HUES6 (cell line): ENCODE measurements at regions not wholly inside any gene's neighbourhood (a gene's known extent, or its start where the extent isn't known, plus 50 kb on each side); places are given as distances from the start of the nearest gene placed in this dataset.
A peak's percentile ranks its signal among the peaks of the same experiment; 100 is the strongest.

Experiments used
- H3K27ac ChIP-seq: 2 replicates; pipeline ENCODE4 v1.7.0; 2013; ENCODE audit warnings: low read depth, mild to moderate bottlenecking, low read length, inconsistent platforms
- H3K27me3 ChIP-seq: 2 replicates; pipeline ENCODE4 v1.6.1; 2013; ENCODE audit warnings: low read length; ENCODE audit not compliant: control insufficient read depth, insufficient read depth
- H3K36me3 ChIP-seq: 2 replicates; pipeline ENCODE4 v1.6.1; 2013; ENCODE audit warnings: low read length; ENCODE audit not compliant: control insufficient read depth, insufficient read depth
- H3K4me1 ChIP-seq: 2 replicates; pipeline ENCODE4 v1.6.1; 2013; ENCODE audit warnings: low read length; ENCODE audit not compliant: control insufficient read depth, insufficient read depth
- H3K4me3 ChIP-seq: 2 replicates; pipeline ENCODE4 v1.5.1; 2013; ENCODE audit warnings: low read depth, low read length
- H3K9ac ChIP-seq: one replicate; pipeline ENCODE4 v1.6.1; 2013; ENCODE audit warnings: mild to moderate bottlenecking, low read length
- H3K9me3 ChIP-seq: 2 replicates; pipeline ENCODE4 v1.6.1; 2013; ENCODE audit warnings: low read depth, low read length; ENCODE audit not compliant: control insufficient read depth, insufficient read depth

DNA sequence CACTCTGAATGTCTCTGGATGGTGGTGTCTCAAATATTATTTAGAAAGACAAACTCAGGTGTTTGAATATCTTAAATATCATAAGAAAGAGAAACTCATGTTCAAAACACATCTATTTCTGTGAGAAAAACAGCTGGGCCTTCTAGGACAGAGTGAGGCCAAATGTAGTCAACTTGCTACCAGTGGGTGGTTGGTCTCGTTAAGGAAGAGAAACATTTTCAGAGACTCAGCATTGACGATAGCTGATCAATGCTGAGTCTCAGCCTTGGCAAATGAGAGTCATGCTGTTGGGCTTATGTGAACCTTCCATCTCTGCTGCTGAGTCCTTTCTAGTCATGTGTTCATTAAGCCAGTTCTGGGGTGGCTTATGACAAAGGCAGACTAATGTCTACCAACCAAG lies 418.0 kb downstream of the CETN3 start:
- no peak overlapping the region for H3K4me3 ChIP-seq
- H3K27ac ChIP-seq, result no peak overlapping the region
- no peak overlapping the region for H3K9ac ChIP-seq
- no peaks in the 10 kb centered on the region; the same call in 1 of the 2 replicates for H3K9me3 ChIP-seq
- H3K4me1 ChIP-seq, result peaks cover 23% of the 10 kb centered on the region
- no peaks in the 10 kb centered on the region for H3K36me3 ChIP-seq
- no peaks in the 10 kb centered on the region for H3K27me3 ChIP-seq

DNA sequence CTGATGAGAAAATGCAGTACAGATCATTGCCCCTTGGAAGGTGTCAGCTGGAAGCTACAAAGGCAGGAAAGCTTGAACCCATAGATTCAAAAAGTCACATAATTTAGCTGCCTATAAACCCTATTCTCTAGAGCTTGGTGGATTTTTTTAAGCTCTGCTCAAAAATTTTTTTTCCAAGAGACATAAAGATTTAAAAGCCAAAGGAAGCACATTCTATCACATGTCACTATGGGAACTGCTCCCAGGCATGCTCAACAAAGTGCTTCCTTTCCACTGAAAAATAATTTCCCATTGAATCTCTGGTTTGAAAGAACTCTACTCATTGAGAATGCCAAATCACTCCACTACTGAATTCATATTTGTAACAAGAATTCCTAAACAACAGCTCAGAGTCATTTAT lies 419.8 kb downstream of the CETN3 start:
- H3K27ac ChIP-seq, result no peak overlapping the region
- H3K4me1 ChIP-seq, result peaks cover 23% of the 10 kb centered on the region
- H3K27me3 ChIP-seq, result no peaks in the 10 kb centered on the region
- no peaks in the 10 kb centered on the region for H3K36me3 ChIP-seq
- no peak overlapping the region for H3K4me3 ChIP-seq
- peaks cover 2% of the 10 kb centered on the region; the same call in 1 of the 2 replicates for H3K9me3 ChIP-seq
- H3K9ac ChIP-seq, result no peak overlapping the region

DNA sequence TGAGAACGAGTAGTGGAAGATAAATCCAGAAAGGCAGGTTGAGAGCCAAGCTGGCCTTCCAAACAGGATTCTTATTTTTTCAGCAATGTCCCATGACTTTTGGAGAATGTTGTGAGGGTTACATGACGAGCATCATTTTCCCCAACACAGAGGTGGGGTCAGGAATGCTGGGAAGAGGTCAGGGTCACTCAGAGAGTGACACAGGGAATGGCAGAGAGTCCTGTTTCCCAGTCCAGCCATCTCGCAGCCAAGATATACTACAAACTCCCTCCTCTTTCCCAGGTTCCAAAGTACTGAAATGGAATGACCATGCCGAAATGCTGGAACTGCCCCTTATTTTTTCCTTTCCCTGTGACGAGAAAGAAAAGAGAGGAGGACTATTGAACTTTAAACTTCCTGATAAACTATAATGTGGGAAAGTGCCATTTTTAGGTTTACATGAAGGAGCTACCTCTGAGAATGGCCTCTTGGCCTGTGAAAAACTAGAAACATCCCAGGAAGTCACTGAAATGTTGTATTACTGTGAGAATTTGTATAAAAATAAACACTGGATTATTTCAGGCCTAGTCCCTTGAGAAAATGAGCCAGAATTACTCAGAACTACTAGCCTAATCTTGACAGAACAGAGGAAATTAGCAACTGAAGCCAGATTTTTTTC lies 420.4 kb downstream of the CETN3 start:
- no peaks in the 10 kb centered on the region for H3K27me3 ChIP-seq
- no peak overlapping the region for H3K9ac ChIP-seq
- no peaks in the 10 kb centered on the region for H3K36me3 ChIP-seq
- peak overlapping the region; percentile 22; the same call in 1 of the 2 replicates for H3K27ac ChIP-seq
- H3K9me3 ChIP-seq, result peaks cover 5% of the 10 kb centered on the region; the same call in 1 of the 2 replicates
- peaks cover 23% of the 10 kb centered on the region for H3K4me1 ChIP-seq
- no peak overlapping the region for H3K4me3 ChIP-seq

GRCh38 chr5:89988129-89988810 lies 421.3 kb downstream of the CETN3 start:
- no peaks in the 10 kb centered on the region for H3K27me3 ChIP-seq
- peak overlapping the region; percentile 22; the same call in 1 of the 2 replicates for H3K27ac ChIP-seq
- H3K36me3 ChIP-seq, result no peaks in the 10 kb centered on the region
- H3K9me3 ChIP-seq, result peaks cover 5% of the 10 kb centered on the region; the same call in 1 of the 2 replicates
- H3K4me1 ChIP-seq, result peaks cover 26% of the 10 kb centered on the region
- no peak overlapping the region for H3K9ac ChIP-seq
- no peak overlapping the region for H3K4me3 ChIP-seq

DNA sequence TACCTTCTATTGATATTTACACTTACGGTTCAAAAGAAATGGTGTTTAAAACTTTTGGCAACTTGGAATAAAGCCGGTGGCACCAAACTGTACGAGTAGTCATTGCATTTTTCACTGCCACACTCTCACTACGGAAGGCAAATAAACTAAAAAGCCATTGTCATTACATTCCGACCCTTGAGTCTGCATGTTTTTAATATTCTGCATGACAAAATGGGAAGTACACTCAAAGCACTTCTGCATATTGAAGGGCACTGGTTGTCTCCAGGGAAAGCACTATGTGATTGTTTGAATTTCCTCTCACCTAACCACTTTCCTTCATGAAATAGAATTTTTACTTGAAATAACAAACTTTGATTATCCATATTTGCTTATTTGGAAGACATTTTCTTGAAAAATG lies 426.3 kb downstream of the CETN3 start:
- Histone ChIP-seq H3K36me3 (no peaks in the 10 kb centered on the region), H3K4me3 (no peak overlapping the region), H3K4me1 (peaks cover 18% of the 10 kb centered on the region), H3K9me3 (0 out of 2 replicates have a peak, but pooled peaks cover 5% of the 10 kb centered on the region), H3K27ac (no peak overlapping the region), H3K27me3 (no peaks in the 10 kb centered on the region), H3K9ac (no peak overlapping the region)

DNA sequence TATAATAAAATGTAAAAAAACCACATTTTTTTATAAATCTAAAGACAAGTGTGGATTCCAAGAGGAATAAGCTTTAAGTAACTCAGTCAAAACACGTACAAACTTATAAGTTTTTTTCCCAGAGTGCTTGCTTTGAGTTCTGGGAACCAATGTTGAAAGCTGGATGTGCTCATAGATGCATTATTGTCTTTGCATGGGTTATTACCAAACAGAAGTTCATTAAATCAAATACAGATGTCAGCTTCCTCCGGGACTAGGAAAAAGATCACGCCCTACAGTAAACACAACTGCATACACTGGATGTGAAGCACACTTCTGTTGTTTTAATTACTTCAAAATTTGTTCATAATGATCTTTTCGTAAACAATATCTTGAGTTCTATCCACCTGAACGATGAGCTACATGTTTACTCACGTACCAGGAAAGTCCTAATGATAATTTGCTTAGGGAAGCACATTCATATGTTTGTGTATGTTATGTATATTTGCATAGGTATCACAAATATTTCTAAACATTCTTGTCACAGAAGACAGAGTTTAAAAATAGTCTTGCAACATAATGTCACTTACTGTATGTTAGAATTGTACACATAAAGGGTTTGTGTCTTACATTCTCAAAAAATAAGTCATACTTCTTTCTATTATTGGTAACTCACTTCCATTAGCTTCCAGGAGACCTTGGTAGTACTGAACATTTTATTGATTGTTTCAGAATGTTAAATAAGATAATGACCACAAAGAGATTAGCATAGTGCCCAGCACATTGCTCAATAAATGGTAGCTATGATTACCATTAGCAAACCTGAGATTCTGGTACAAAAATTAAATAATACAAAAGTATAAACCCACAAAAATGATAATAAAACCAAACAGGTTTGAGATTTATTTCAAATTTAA lies 427.4 kb downstream of the CETN3 start:
- H3K9ac ChIP-seq, result no peak overlapping the region
- H3K27ac ChIP-seq, result no peak overlapping the region

DNA sequence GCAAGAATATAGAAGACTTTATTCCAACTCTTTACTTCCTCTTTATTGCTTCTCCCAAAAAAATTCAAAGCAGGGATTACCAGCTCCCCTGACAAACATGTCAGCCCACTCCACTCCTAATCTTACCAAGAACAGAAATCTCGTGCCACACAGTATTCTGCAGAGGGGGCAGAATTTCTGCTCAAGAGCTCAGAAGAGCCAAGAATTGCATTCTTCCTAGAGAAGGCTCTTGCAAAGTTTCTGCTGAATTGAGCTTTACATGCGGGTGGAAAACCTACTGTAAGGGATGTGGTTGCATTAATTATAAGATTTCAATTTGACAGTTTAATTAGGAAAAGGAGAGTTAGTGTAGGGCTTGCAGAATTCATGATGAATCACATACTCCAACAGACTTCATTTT lies 428.5 kb downstream of the CETN3 start:
- Histone ChIP-seq H3K9ac (no peak overlapping the region), H3K9me3 (0 out of 2 replicates have a peak, but pooled peaks cover 5% of the 10 kb centered on the region), H3K27me3 (no peaks in the 10 kb centered on the region), H3K4me1 (peaks cover 7% of the 10 kb centered on the region), H3K36me3 (no peaks in the 10 kb centered on the region), H3K27ac (no peak overlapping the region), H3K4me3 (no peak overlapping the region)

More for the DNA sequence above, 427.4 kb downstream of the CETN3 start:
- Histone ChIP-seq H3K4me1 (peaks cover 8% of the 10 kb centered on the region), H3K27me3 (no peaks in the 10 kb centered on the region), H3K9me3 (0 out of 2 replicates have a peak, but pooled peaks cover 5% of the 10 kb centered on the region), H3K4me3 (no peak overlapping the region), H3K36me3 (no peaks in the 10 kb centered on the region)

DNA sequence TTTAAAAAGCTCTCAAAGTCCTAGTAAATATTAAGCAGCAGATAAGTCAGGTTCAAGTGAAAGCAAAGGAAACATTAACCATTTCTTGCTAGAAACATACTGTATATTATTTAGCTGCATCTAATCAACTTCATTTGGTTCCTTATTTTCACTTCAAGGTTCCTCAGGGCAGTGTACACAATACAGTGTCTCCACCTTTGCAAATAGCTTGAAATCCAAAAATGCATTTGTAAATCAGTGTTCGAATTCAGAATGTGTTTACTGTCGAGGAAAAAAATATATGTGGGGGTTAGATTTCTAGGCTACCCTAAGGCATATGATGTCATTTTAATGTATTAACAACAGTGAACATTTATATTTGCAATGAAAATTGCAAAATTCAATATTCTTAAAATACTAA lies 436.0 kb downstream of the CETN3 start:
- Histone ChIP-seq H3K9me3 (no peaks in the 10 kb centered on the region), H3K4me3 (no peak overlapping the region), H3K36me3 (no peaks in the 10 kb centered on the region), H3K4me1 (no peaks in the 10 kb centered on the region), H3K27me3 (no peaks in the 10 kb centered on the region), H3K27ac (no peak overlapping the region), H3K9ac (no peak overlapping the region)

GRCh38 chr5:89972901-89973300 lies 436.7 kb downstream of the CETN3 start:
- H3K9me3 ChIP-seq, result no peaks in the 10 kb centered on the region
- no peak overlapping the region for H3K4me3 ChIP-seq
- H3K27ac ChIP-seq, result no peak overlapping the region
- no peaks in the 10 kb centered on the region for H3K27me3 ChIP-seq
- H3K9ac ChIP-seq, result no peak overlapping the region
- H3K36me3 ChIP-seq, result no peaks in the 10 kb centered on the region
- no peaks in the 10 kb centered on the region for H3K4me1 ChIP-seq

- Histone ChIP-seq H3K36me3 (no peaks in the 10 kb centered on the region), H3K9ac (no peak overlapping the region), H3K27ac (no peak overlapping the region), H3K4me3 (no peak overlapping the region), H3K9me3 (no peaks in the 10 kb centered on the region), H3K4me1 (no peaks in the 10 kb centered on the region), H3K27me3 (no peaks in the 10 kb centered on the region)
Measured at GRCh38 chr5:89968958-89969381, 440.6 kb downstream of the CETN3 start.
